GM12864 (cell line): ENCODE measurements at regions not wholly inside any gene's neighbourhood (a gene's known extent, or its start where the extent isn't known, plus 50 kb on each side); places are given as distances from the start of the nearest gene placed in this dataset.

Experiments
- DNase-seq: peaks from one replicate; pipeline ENCODE4 v3.0.0-alpha.2; 2011; ENCODE audit warnings: low read depth
- H3K4me3 ChIP-seq: 2 replicates; pipeline ENCODE4 v1.5.1; 2011; ENCODE audit warnings: mild to moderate bottlenecking, low read depth, low read length, control low read depth
- CTCF ChIP-seq: IDR thresholded peaks from 2 replicates; pipeline ENCODE4 v1.5.1; 2011; ENCODE audit warnings: low read depth, mild to moderate bottlenecking, moderate library complexity, low read length, control low read depth, inconsistent platforms; ENCODE audit errors: missing control alignments

- no peak for TF ChIP-seq CTCF
- no peak overlapping the region for H3K4me3 ChIP-seq
- no peak for DNase-seq
Observed at GRCh38 chr7:84509522-84509921, 314.9 kb upstream of the SEMA3A start.

GRCh38 chr7:84508606-84509005 is 314.0 kb upstream of the SEMA3A start:
- no peak for TF ChIP-seq CTCF
- no peak overlapping the region for H3K4me3 ChIP-seq
- no peak for DNase-seq

- DNase-seq = no peak
- no peak overlapping the region for H3K4me3 ChIP-seq
- no peak for TF ChIP-seq CTCF
Observed at GRCh38 chr7:84507529-84507928, 312.9 kb upstream of the SEMA3A start.

GRCh38 chr7:84506151-84506550 is 311.6 kb upstream of the SEMA3A start:
- no peak for TF ChIP-seq CTCF
- H3K4me3 ChIP-seq = no peak overlapping the region
- DNase-seq = no peak

- H3K4me3 ChIP-seq = no peak overlapping the region
- TF ChIP-seq CTCF = no peak
- DNase-seq = no peak
Observed at GRCh38 chr7:84502239-84502638, 307.6 kb upstream of the SEMA3A start.

- DNase-seq = no peak
- H3K4me3 ChIP-seq = no peak overlapping the region
- TF ChIP-seq CTCF = no peak
Observed at GRCh38 chr7:84497873-84498272, 303.3 kb upstream of the SEMA3A start.

- no peak for DNase-seq
- no peak overlapping the region for H3K4me3 ChIP-seq
- no peak for TF ChIP-seq CTCF
Observed at GRCh38 chr7:84495128-84495527, 300.5 kb upstream of the SEMA3A start.
